Stimulated activated naive CD4-positive, alpha-beta T cell treated with Interleukin-2 at 50 U/mL for 16 hours (primary cell): ENCODE measurements at regions not wholly inside any gene's neighbourhood (a gene's known extent, or its start where the extent isn't known, plus 50 kb on each side); places are given as distances from the start of the nearest gene placed in this dataset.

Experiments used
- DNase-seq: peaks from one replicate; lab custom pipeline; 2025; lab: John Stamatoyannopoulos, UW

DNA sequence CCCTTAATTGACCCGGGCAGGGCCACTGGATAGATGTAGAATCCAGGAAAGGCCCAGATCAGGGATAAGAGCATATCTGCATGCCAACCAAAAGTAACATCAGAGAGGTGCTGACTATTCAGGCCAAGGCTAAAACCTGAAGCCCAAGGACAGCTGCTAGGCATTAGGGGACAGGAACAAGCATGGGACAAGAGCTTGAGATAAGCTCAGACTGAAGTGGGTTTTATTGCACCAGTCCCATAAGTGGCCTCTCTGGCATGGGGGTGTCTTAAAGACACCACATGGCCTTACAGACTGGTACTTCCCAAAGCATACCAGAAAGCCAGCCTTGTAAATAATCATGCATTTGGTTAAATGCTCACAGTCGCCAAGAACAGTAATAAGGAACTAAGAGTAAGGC is 376.1 kb downstream of the FBXW7 start:
- no peak for DNase-seq

DNA sequence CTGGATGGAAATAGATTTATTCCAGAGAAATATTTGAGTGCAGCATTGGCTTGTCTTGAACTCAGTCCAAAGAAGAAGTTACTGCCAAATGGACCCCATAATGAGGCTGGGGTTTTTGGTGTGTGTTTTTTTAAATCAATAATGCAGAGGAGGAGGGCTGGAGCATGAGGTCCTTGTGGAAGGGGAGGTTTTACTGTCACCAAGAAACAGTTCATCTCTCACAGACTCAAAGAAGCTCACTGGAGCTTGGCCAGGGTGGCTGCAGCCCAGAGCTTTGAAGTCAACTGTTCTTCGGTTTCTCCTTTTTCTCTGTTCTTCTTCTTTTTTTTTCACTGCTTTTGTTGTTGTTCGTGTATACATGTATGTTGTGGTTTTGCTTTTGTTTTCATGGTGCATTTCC is 377.7 kb downstream of the FBXW7 start:
- no peak for DNase-seq

DNA sequence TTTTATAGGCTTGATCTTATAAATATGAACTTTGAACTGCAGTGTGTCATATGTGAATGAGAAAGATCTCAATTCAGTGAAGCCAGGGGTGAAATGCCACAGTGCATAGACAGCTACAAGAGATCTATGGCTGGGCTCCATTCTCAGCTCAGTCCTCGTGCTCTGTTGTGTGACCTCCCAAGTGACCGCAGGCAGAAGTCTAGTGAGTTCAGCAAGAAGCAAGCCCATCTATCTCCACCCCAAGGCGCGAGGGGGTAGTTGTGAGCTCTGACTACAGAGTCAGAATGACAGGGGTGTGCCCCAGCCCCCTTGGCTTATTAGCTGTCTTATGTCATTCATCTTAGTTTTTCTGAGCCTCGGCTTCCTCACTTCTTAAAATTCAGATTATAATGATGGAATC is 378.3 kb downstream of the FBXW7 start:
- no peak for DNase-seq

DNA sequence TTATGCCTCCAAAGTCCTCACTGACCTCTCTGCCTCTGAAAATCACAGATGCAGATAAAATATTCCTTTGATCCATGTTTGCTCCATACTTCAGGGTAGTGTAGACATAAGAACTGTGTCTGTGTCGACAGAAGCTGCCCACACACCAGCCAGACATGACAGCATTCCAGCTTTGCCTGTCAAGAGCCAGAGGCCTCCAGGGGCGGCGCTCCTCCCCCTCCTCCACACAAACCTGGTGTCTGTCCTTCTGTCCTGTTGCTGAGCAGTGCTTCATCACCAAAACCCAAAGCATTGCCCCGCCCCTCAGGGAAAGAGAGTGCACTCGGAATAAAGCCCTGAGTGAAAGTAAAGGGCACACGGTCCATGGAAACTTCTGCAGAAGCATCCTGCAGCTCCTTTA is 379.4 kb downstream of the FBXW7 start:
- DNase-seq: no peak

DNA sequence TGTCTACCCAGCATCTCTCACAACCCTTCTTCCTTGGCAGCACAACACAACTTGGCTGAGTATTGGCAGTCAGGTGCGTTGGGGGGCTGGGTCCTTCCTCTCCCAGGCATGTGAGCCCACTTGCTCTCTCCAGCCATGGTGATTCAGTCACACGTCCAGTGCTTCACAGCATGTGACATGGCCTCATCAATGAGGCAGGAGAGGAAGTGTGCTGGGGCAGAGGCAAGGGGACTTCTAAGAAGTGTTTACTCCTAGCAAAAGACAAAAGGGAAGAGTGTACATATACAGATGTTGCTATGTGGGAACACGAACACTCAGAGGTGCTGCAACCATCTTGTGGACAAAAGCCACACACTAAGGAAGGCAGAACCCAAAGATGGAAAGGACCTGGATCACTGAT is 380.8 kb downstream of the FBXW7 start:
- no peak for DNase-seq

DNA sequence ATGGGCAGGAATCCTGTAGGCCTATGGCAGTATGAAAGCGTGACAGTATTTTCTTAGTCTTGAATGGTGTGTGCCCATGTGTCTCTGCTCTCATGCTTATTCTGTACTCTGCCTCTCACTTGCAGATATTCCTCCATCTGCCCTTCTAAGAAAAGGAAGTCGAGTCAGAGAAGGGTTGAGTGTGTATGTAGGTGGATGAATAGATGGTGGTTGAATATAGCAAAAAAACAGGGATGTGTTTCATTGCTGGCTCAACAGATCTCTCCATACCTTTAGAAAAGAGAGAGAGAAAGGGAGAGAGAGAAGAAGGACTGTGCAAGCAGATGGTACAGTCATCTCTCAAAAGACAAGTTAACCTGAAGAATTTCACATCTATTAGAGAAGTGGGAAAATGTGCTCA is 381.5 kb downstream of the FBXW7 start:
- no peak for DNase-seq

DNA sequence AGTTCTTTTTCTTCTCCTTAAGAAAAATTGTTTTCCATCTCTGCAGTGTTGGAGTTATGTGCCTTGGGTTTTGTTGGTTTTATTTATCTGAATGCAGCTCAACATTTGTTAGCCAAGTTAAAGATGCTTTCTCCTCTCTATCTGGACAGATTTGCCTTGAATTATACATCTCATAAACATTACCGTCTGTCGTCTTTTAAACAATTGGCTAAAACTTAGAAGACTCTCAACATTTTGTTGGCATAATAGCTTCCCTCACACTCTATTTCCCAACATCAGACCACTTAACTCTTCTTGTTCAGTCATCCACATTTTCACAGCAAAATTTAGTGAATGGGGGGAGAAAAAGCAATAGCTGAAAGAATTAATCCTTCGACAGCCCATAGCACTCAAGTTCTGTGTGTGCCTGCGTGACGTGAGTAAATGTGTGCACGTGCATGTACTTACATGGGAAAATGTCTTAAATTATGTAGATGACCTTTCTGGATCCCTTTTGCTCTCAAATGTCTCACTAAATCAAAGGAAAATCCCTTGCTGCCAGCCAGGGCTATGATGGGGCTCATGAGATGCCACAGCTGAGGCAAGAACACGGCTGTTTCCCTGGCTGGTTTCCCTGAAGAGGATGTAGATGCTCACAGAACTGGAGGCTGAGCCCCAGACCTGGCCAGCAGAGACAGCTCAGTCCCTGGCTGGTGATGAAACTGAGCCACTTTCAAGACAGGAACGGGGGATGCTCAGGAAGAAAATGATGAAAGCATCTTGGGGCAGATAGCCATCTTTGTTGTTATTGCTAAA is 382.2 kb downstream of the FBXW7 start:
- no peak for DNase-seq

DNA sequence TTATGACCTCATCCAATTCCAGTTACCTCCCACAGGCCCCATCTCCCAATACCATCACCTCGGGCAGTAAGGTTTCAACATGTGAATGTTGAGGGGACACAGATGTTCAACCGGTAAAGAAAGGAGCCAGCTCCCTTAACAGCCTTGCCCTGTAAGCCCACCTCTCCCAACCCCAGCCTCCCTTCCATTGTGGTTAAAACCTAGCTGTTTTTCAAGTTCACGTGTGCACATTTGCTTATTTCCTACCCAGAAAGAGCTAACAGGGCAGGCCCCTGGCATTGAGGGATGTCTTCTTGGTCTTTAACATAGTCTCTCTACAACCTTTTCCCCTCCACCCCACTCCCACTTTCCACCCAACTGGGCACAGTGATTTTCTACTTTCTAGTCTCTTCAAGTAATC is 385.7 kb downstream of the FBXW7 start:
- DNase-seq: no peak

DNA sequence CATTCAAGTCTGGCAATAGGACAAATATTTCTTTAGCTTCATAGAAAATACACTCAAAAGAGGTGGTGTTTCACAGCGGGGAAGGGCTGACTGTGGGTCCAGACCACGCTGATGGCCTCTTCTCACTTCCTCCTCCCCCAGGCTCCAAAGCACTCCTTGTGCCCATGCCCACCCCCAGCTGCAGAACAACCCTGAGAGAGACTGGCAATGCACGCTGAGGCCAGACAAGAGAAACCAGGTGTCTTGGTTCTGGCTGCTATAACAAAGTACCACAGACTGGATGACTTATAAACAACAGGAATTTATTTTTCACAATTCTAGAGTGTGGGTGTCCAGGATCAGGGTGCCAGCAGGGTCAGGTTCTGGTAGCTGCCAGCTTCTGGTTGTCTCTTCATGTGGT is 386.1 kb downstream of the FBXW7 start:
- no peak for DNase-seq

DNA sequence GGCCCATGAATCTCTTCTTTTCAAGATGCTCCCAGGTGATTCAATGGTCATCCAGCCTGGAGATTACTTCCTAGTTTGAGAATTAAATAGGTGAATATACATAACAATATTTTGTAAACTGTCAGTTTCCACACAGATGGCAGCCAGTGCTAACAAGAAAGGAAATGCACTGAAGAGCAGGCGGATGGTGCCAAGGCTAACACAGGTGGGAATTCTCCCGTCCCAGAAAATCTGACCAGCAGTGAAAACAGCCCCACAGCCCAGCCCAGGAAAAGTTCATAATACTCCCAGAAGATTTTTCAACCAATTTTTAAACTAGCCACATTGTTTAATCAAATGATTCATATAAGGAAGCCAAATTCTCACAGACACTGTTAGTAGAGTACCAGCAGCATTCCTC is 387.2 kb upstream of the GATB start:
- DNase-seq: no peak

DNA sequence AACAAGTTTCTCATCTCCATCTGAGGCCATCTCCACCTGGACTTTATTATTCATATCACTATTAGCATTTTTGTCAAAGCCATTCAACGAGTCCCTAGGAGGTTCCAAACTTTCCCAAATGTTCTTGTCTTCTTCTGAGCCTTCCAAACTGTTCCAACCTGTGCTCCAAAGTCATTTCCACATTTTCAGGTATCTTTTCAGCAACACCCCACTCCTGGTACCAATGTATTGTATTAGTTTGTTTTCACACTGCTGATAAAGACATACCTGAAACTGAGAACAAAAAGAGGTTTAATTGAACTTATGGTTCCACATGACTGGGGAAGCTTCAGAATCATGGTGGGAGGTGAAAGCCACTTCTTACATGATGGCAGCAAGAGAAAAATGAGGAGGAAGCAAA is 385.4 kb upstream of the GATB start:
- DNase-seq: no peak

DNA sequence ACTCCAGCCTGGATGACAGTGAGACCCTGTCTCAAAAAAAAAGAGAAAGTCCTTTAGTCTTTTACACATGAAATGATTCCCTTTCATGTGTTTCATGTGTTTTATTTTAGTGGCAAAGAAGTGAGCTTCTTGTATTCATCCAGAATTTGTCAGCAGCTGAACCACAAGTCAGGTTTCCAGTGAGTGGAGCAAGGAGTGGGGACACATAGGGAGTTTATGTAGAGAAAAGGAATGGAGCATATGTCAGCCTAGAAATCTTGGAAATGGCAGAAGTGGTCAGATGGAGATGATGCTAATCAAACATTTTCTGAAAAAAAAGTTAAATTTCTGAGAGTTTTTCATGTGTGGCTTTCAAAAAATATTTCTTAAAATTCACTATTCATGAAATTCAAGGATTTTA is 383.0 kb upstream of the GATB start:
- no peak for DNase-seq

DNA sequence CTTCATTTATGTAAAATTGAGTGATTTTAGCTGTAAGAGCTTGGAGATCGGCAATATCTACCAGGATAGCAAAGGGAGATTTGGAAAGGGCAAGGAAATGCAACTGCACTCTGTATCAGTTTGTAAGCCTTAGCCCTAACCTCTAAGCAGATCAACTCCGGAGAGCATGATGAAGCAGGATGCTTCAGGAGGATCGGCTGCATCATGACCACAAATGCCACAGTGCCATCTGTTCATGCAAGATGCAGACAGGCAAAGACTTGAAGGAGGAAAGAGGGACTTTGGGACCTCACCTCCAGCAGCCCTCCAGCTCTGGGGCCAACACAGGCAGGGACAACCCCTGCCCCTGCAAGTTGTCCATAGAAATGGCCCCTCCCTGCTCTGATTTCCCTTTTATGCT is 377.6 kb upstream of the GATB start:
- no peak for DNase-seq

DNA sequence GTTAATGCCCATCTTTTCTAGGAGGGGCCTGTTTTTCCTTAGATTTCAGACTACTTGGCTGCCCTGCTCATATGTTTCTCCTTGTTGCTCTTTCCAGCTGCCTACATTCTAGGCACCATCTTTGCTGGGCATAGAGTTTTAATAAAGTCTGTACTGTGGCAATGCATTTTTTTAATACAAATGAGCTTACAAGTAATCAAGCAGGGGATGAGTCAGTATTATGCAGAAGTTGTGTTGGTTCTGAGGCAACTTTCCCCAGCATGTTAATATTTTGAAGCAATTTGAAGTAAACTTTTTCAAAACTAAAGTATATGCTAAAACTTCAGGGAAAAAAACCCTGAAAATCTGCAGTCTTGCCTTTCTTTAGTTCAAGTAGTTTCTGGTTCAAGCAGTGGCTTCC is 372.0 kb upstream of the GATB start:
- DNase-seq: no peak

DNA sequence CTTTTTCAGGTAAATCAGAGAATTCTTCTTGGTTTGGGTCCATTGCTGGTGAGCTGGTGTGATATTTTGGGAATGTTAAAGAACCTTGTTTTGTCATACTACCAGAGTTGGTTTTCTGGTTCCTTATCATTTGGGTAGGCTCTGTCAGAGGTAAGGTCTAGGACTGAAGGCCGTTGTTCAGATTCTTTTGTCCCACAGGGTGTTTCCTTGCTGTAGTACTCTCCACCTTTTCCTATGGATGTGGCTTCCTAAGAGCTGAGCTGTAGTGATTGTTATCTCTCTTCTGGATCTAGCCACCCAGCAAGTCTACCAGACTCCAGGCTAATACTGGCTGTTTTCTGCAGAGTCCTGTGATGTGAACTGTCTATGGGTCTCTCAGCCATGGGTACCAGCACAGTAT is 367.5 kb upstream of the GATB start:
- DNase-seq: no peak

DNA sequence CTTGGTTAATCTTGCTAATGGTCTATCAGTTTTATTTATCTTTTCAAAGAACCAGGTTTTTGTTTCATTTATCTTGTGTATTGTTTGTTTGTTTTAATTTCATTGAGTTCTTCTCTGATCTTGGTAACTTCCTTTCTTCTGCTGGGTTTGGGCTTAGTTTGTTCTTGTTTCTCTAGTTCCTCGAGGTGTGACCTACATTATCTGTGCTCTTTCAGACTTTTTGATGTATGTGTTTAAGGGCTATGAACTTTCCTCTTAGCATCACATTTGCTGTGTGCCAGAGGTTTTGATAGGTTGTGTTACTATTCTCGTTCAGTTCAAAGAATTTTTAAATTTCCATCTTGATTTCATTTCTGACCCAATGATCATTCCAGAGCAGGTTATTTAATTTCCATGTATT is 365.4 kb upstream of the GATB start:
- no peak for DNase-seq

DNA sequence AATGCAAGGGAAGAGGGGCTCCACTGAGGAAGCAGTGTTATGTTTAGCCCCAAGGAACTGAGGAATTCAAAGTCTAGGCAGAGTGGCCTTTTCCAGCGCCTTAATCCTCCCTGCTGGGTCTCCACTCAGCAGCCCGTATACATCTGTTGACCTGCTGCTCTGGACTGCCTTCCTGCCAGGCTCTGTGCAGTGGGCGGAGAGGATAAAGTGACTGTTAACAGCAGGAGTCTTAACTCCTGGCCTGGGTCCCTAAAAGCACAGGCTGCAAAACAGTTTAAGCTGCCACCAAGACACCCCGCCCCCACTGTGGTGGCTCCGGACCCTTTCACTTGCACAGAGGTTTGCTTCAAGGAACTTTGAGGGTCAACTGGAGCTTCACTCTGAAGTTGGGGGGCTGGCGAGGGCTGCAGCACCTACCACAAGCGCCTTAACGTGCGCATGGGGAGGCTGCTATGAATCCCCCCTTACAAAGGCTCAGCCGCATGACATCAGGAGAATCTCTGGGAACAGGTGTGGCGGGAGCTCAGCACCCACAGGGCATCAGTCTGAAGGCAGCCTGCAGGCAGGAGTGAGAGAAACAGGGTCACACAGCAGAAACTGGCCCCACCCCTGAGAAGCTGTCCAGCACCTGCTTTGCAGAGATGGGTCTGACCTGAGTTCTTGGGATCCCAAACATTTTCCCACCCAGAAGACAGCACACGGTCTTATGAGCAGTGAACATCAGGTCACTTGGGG is 358.2 kb upstream of the GATB start:
- no peak for DNase-seq

DNA sequence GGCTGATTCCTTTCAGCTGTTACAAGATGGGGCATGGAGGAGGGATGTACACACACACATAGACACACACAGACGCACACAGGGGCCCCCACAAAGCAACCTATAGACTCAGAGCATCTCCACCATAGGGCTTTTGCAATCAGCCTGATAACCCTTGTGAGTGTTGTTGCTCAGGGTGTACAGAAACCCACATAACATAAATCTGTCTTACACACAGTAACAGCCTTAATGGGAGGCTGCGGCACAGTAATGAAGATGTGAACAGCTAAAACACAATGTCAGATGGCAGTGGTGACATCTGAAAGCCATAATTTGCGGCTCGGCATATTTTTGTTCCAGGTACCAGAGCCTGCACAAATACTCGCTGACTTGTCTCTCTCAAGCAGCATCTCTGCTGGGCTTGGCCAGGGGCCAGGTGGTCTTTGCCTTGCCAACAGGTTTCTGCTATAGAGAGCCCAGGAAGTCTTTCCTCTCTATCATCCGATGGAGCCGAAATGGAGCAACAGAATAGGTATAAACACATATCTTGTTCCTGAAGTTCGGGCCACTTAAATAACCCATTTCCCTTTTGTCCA is 357.2 kb upstream of the GATB start:
- DNase-seq: no peak

DNA sequence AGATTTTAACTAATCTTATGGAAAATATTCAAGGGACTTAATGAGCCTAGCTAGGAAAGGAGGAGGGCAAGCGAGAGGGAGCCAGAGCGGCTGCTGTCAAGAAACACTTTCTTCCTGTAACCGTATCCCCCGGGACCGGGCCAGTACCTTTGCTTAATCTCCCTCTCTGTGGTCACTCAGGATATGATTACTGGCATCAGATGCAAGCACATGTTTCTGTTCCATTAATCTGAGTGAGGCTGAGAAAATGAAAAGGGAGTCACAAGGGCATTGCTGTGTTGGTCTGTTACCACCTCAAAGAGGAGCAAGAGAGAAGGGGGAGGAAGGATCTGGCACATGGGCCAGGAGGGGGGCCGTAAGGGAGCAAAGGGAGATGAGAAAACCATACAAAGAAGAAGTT is 356.7 kb upstream of the GATB start:
- DNase-seq: no peak

DNA sequence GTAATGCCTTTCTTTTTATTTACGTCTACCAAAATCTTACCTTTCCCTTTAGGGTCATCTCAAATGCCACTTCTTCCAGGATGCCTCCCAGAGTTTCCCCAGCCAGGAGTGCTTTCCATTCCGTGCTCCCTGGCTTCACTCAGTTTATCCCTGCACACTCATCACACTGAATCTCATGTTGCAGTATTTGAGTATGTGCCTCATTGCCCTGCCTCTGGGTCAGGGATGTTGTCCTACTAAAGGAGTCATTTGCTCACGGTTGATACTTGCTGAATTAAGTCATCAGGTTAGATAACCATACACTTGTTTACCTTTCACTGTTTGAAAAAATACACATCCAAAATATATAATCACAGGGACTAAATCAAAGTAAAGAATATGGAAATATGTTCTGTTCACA is 356.2 kb upstream of the GATB start:
- no peak for DNase-seq

DNA sequence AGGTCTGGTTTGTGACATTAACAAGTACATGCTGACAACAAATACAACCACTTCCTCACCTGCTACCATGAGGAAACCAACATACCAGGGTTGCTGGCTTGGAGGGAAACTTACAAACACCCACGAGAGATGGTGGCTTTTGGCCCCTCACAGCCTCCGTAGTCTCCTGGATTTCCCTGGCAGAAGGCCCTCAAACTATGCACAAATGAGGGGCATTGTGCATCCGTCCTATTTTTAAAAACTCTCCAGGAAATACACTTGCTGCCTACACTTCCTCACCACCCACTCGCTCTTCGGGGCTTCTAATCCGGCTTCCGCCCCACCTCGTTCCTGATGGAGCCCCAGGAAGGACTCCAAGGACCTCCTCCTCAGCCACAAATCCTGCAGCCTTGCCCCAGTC is 355.0 kb upstream of the GATB start:
- peak; percentile 21 for DNase-seq

DNA sequence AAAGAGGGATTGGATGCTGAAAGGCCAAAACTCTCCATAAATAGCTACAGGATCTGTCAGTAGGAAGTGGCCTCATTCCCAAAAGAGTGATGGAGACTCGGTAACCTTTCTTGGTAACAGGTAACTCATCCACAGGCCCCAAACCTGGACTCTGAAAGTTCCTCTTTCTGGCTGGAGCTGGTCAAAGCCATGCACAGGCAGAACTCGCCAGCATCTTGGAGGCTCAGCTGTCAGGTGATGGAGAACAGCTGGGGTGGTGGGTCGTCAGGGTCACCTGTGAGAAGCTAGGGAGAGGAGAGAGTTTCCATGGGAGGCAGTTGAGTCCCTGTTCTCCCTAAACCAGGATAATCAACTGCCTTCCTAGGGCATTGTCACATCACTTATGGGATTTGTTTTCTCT is 354.3 kb upstream of the GATB start:
- no peak for DNase-seq

DNA sequence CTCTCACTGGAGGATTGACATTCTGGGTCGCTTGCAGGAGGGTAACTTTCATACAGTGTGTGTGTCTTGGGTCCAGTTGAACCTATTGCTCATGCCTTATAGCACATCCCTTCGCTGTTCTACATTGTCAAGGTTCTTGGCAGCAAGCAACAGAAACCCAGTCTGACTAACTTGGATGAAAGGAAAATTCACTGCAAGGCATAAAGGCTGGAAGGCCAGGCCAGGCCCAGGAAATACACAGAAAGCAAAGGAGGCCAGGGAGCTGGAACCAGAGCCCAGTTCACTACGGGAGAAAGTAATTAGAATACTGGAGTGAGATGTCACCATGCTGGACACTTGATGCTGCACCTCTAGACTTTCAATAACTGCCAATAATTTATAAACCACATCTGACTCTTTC is 353.8 kb upstream of the GATB start:
- no peak for DNase-seq

DNA sequence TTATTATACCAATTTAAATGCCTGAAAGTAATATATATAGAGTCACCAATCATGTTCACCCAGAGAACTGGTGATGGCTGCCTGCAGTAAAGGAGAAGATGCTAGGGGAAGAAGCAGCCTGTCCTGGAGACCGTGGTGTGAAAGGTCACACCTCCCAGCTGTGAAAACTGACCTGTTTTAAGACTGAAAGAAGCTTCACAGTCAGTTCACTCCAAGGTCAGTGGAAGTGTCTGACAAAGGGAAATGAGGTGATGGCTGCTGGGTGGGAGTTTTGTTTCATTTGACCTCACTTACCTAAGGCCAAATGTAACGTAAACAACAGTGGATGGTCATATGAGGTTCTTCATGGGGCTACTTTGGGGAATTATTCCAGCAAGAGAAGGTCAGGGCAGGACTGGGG is 352.1 kb upstream of the GATB start:
- DNase-seq: no peak
